ENCODE measurements at regions not wholly inside any gene's neighbourhood (a gene's known extent, or its start where the extent isn't known, plus 50 kb on each side); places are given as distances from the start of the nearest gene placed in this dataset.

- Histone ChIP-seq H3K27ac (ENCODE audit: low read depth, low read length) (no peak overlapping the region), H3K27me3 (ENCODE audit: control insufficient read depth, insufficient read depth, low read length) (peaks cover 17% of the 10 kb centered on the region), H3K9me3 (ENCODE audit: control insufficient read depth, insufficient read depth, low read length) (peaks cover 6% of the 10 kb centered on the region; the same call in 1 of the 2 replicates), H3K4me3 (ENCODE audit: low read depth, low read length) (no peak overlapping the region)
- CTCF ChIA-PET = no interaction called here
- no peak for TF ChIP-seq CTCF (IDR thresholded peaks at IDR 0.05; ENCODE audit: low read depth, low read length)
- DNase-seq (ENCODE audit: low read depth, low spot score) = no peak
- POLR2A ChIA-PET = no interaction called here
Observed at GRCh38 chr4:1471443-1472147, 65.4 kb upstream of the NKX1-1 start.

GRCh38 chr4:1470816-1471442 lies 64.7 kb upstream of the NKX1-1 start:
- CTCF ChIA-PET = no interaction called here
- Histone ChIP-seq H3K27ac (ENCODE audit: low read depth, low read length) (no peak overlapping the region), H3K4me3 (ENCODE audit: low read depth, low read length) (no peak overlapping the region), H3K9me3 (ENCODE audit: control insufficient read depth, insufficient read depth, low read length) (peaks cover 9% of the 10 kb centered on the region; the same call in 1 of the 2 replicates), H3K27me3 (ENCODE audit: control insufficient read depth, insufficient read depth, low read length) (peaks cover 17% of the 10 kb centered on the region)
- TF ChIP-seq CTCF (IDR thresholded peaks at IDR 0.05; ENCODE audit: low read depth, low read length) = no peak
- POLR2A ChIA-PET = no interaction called here
- no peak for DNase-seq (ENCODE audit: low read depth, low spot score)

GRCh38 chr4:1470393-1470670 lies 64.1 kb upstream of the NKX1-1 start:
- H3K4me3 ChIP-seq (ENCODE audit: low read depth, low read length) = no peak overlapping the region
- ChIA-PET POLR2A (no interaction called here), CTCF (no interaction called here)
- DNase-seq (ENCODE audit: low read depth, low spot score) = no peak
- H3K27me3 ChIP-seq (ENCODE audit: control insufficient read depth, insufficient read depth, low read length) = peaks cover 20% of the 10 kb centered on the region
- no peak overlapping the region for H3K27ac ChIP-seq (ENCODE audit: low read depth, low read length)
- peaks cover 9% of the 10 kb centered on the region; the same call in 1 of the 2 replicates for H3K9me3 ChIP-seq (ENCODE audit: control insufficient read depth, insufficient read depth, low read length)
- no peak for TF ChIP-seq CTCF (IDR thresholded peaks at IDR 0.05; ENCODE audit: low read depth, low read length)

GRCh38 chr4:1469607-1470392 lies 63.6 kb upstream of the NKX1-1 start:
- CTCF ChIA-PET = no interaction called here
- H3K27me3 ChIP-seq (ENCODE audit: control insufficient read depth, insufficient read depth, low read length) = peaks cover 23% of the 10 kb centered on the region
- TF ChIP-seq CTCF (IDR thresholded peaks at IDR 0.05; ENCODE audit: low read depth, low read length) = no peak
- DNase-seq (ENCODE audit: low read depth, low spot score) = no peak
- H3K4me3 ChIP-seq (ENCODE audit: low read depth, low read length) = no peak overlapping the region
- peaks cover 9% of the 10 kb centered on the region; the same call in 1 of the 2 replicates for H3K9me3 ChIP-seq (ENCODE audit: control insufficient read depth, insufficient read depth, low read length)
- no peak overlapping the region for H3K27ac ChIP-seq (ENCODE audit: low read depth, low read length)
- POLR2A ChIA-PET = no interaction called here

- ChIA-PET CTCF (no interaction called here), POLR2A (no interaction called here)
- no peak overlapping the region for H3K27ac ChIP-seq (ENCODE audit: low read depth, low read length)
- H3K9me3 ChIP-seq (ENCODE audit: control insufficient read depth, insufficient read depth, low read length) = peaks cover 9% of the 10 kb centered on the region; the same call in 1 of the 2 replicates
- H3K27me3 ChIP-seq (ENCODE audit: control insufficient read depth, insufficient read depth, low read length) = peaks cover 23% of the 10 kb centered on the region
- DNase-seq (ENCODE audit: low read depth, low spot score) = no peak
- TF ChIP-seq CTCF (IDR thresholded peaks at IDR 0.05; ENCODE audit: low read depth, low read length) = no peak
- H3K4me3 ChIP-seq (ENCODE audit: low read depth, low read length) = no peak overlapping the region
Observed at GRCh38 chr4:1469043-1469442, 62.8 kb upstream of the NKX1-1 start.

Measured in AG04450 (cell line).